T47D (cell line): ENCODE measurements at regions not wholly inside any gene's neighbourhood (a gene's known extent, or its start where the extent isn't known, plus 50 kb on each side); places are given as distances from the start of the nearest gene placed in this dataset.
A peak's percentile ranks its signal among the peaks of the same experiment; 100 is the strongest.
"Not testable (repeated sequence)": the region's sequence is repeated elsewhere in the genome, so short reads cannot be mapped to it uniquely, and the experiment has no call there.

ENCODE experiments used
- DNase-seq, 2 experiments: peaks; one replicate each; pipeline versions ENCODE4 v3.0.0 to v3.0.0-alpha.2; 2011 to 2012; ENCODE audit warnings: low read depth in 1 of 2, low spot score in 1 of 2
- JUND ChIP-seq: IDR thresholded peaks from 2 replicates; pipeline ENCODE4 v1.6.1; 2012; ENCODE audit warnings: low read depth
- in situ Hi-C: cut with HindIII; loops from 2 replicates; pipeline ENCODE4 v1.10.0; 2016; ENCODE audit warnings: low sequenced_read_pairs, low pct_unique_long_range_greater_than_20kb

- no peak for DNase-seq
- in situ Hi-C loops = no loop called here
- TF ChIP-seq JUND = no peak
Measured at GRCh38 chr3:88444251-88444650, 294.5 kb downstream of the C3orf38 start.

DNA sequence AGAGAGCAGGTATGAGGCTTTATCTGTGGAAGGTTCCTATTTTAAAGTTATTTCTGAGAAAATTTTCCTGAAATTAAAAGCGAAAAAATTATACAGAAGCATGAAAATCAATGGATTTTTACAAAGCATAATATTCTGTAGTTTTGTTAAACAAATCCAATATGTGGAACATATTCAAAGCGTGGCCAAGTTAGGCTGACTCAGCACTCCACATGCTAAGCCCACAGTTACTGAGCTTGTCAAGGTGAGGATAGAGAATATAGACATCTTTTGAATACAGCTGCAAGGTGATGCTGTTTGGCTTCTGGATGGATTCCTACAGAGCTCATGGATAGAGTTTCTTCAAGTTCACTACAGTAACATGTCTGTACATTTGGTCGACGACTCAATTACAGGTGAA lies 302.5 kb downstream of the C3orf38 start:
- no peak for TF ChIP-seq JUND
- in situ Hi-C loops = no loop called here
- no peak for DNase-seq

- no peak for DNase-seq
- TF ChIP-seq JUND = no peak
- in situ Hi-C loops = no loop called here
Measured at GRCh38 chr3:88460369-88460768, 310.6 kb downstream of the C3orf38 start.

DNA sequence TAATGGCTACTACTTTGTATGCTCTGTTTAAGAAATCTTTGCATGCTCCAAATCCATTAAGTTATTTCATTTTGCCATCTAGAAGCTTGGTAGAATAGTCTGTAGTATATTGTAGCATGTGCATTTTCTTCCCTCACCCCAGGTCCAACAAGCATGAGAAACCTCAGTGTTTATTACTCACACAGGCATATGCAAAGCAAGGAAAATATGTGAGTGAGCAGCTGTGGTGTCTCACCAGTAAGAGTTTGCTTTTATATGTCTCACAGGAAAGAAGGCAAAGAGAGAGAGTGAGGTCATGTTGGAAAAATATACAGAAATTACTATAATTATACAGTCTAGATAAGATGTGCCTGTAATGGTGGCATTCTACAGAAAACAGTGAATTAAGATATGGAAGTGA lies 312.5 kb downstream of the C3orf38 start:
- DNase-seq = no peak
- in situ Hi-C loops = no loop called here
- no peak for TF ChIP-seq JUND

GRCh38 chr3:88467191-88467590 lies 317.4 kb downstream of the C3orf38 start:
- no peak for TF ChIP-seq JUND
- in situ Hi-C loops = no loop called here
- DNase-seq = no peak

- DNase-seq = no peak
- TF ChIP-seq JUND = no peak
- in situ Hi-C loops = no loop called here
Measured at GRCh38 chr3:88469216-88469615, 319.5 kb downstream of the C3orf38 start.

DNA sequence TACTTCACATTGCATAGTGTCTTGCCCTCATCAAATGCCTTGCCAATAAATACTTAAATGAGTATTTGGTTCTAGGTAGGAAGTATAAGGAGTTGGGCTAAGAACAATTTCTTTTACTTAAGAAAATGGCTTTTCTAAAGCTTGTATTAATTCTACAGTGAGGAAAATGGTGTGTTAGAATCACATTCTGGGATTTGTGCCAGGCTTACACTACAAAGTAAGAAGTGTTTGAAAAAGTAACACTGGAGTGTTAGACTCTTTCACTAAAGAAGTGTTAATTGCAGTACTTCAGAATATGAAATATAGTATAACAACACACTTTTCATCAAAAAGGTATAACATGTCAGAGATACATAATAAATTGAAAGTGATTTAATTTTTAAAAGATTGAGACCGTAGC lies 328.7 kb downstream of the C3orf38 start:
- in situ Hi-C loops = no loop called here
- TF ChIP-seq JUND = no peak
- DNase-seq = no peak

GRCh38 chr3:88480822-88481221 lies 331.1 kb downstream of the C3orf38 start:
- in situ Hi-C loops = no loop called here
- no peak for TF ChIP-seq JUND
- DNase-seq = no peak

DNA sequence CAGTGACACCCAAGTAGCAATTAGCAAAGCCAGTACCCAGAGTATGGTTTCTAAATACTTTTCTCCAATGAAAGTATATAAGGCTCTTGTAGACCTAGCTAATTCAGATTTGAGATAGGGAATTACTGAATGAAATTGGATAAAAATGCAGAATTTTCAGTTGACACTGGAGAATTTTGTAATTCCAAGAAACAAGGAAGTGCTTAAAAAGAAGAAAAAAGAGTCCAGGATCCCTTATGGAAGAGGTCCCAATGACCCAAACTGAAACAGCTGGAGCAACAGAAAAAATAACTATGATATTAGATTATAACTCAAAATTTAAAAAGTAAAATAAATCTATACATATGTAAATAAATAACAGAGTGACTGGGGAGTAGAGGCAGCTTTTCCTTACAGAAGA lies 335.2 kb downstream of the C3orf38 start:
- TF ChIP-seq JUND = no peak
- in situ Hi-C loops = no loop called here
- no peak for DNase-seq

DNA sequence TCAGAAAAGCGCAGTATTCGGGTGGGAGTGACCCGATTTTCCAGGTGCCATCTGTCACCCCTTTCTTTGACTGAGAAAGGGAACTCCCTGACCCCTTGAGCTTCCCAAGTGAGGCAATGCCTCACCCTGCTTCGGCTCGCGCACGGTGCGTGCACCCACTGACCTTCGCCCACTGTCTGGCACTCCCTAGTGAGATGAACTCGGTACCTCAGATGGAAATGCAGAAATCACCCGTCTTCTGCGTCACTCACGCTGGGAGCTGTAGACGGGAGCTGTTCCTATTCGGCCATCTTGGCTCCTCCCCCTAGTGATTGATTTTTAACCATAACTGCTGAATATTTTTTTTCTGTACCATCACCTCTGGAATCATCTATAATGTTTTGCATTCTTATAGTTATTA lies 359.1 kb downstream of the C3orf38 start:
- in situ Hi-C loops, DNase-seq: not testable (repeated sequence)

- in situ Hi-C loops = no loop called here
- no peak for TF ChIP-seq JUND
- DNase-seq = peak in 1 of 2 experiments; percentile 25
Measured at GRCh38 chr3:88509582-88509981, 359.8 kb downstream of the C3orf38 start.

DNA sequence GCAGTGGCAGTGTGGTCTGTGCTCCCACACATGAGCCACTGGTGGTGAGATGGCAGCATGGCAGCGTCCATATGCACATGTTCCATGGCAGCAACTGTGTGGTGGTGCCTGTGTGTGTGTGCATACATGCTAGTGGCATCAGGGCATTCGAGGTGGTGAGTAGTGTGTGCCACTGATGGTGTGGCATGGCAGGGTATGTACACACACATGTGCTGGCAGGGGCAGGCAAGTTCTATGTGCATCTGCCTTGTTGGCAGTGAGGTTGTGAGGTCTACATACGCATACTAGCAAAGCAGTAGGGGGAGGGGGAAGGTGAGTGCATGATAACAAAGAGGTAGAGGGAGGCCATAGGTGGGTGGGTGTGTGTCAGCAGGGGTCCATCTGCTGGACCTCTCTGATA lies 378.7 kb downstream of the C3orf38 start:
- in situ Hi-C loops = no loop called here
- no peak for TF ChIP-seq JUND
- DNase-seq = no peak

DNA sequence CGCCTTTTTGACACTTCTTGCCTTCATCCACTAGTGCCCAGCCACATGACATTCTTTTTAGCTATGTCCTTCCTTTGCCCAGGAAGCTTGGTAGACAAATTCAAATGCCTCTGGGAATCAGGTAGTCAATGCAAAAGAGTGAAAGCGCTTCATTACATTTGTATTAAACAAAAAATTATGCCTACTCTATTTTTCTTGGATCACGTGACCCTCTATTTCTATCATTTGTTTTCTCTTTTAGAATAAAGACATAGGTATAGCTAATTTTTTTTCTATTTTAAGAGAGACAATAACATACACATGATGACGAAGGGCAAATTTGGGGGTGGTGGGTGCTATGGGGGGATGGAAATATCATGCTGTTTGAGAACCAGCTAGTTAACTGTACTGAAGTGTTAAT lies 384.8 kb downstream of the C3orf38 start:
- no peak for TF ChIP-seq JUND
- DNase-seq = no peak
- in situ Hi-C loops = no loop called here

GRCh38 chr3:88535563-88535962 lies 385.8 kb downstream of the C3orf38 start:
- TF ChIP-seq JUND = no peak

GRCh38 chr3:88542916-88543315 lies 393.2 kb downstream of the C3orf38 start:
- no peak for TF ChIP-seq JUND
- in situ Hi-C loops = no loop called here
- DNase-seq = no peak

More at GRCh38 chr3:88535563-88535962, 385.8 kb downstream of the C3orf38 start:
- in situ Hi-C loops = no loop called here
- no peak for DNase-seq
